ENCODE measurements at regions not wholly inside any gene's neighbourhood (a gene's known extent, or its start where the extent isn't known, plus 50 kb on each side); places are given as distances from the start of the nearest gene placed in this dataset.

DNA sequence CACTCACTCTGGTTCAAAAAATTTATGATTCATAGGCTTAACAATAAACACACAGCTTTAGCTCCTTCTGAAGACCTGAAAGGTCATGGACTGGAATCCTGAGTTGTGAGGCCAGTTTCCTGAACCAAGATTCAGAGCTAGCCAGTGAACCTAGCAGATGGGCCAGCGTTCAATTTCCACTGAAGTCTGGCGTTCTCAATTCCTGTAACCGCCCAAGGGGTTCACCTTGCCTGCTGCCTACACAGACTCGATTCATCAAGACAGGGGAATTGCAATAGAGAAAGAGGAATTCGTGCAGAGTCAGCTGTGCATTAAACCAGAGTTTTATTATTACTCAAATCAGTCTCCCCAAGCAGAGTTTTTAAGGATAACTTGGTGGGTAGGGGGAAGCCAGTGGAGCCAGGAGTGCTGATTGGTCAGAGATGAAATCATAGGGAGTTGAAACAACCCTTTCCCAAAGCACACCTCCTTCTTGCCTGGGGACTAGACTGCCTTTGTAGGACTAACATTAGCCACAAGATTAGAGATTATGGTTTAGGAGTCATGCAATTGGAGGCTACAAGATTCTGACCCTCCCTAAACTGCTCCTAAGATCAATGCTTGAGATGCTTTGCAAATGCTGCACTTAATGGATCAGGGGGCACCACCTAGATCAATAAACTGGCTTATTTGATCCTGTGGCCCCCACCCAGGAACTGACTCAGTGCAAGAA is 117.5 kb upstream of the SHB start:
- WGBS (ENCODE audit: extremely low coverage, insufficient coverage, low lambda C conversion rate), result no CpG with 5 or more reads among the region's 5 CpGs
- Histone ChIP-seq H2BK15ac (replicated peaks; ENCODE audit: low read depth) (no peak overlapping the region), H2BK5ac (ENCODE audit: low read length) (no peak overlapping the region), H4K8ac (ENCODE audit: low read depth, low read length) (no peak overlapping the region), H3K9ac (ENCODE audit: low read length) (no peak overlapping the region), H4K5ac (ENCODE audit: low read length) (no peak overlapping the region), H3K4ac (ENCODE audit: low read depth, low read length) (no peak overlapping the region), H3K4me3 (ENCODE audit: low read length) (no peak overlapping the region), H2BK120ac (ENCODE audit: low read depth, low read length) (no peak overlapping the region), H3K23ac (ENCODE audit: low read length) (no peak overlapping the region), H3K4me1 (ENCODE audit: control insufficient read depth, low read depth, low read length) (no peaks in the 10 kb centered on the region), H3K79me1 (ENCODE audit: low read length) (no peaks in the 10 kb centered on the region), H3K4me2 (ENCODE audit: low read length) (no peak overlapping the region), H3K56ac (ENCODE audit: low read length) (no peak overlapping the region), H3K27ac (ENCODE audit: low read depth, low read length) (no peak overlapping the region), H3K18ac (ENCODE audit: low read length) (no peak overlapping the region), H2AK5ac (ENCODE audit: low read length) (no peak overlapping the region), H3K36me3 (ENCODE audit: control insufficient read depth, insufficient read depth, low read length) (no peaks in the 10 kb centered on the region), H3K79me2 (ENCODE audit: control insufficient read depth, insufficient read depth, low read length) (no peaks in the 10 kb centered on the region), H3K27me3 (ENCODE audit: insufficient read depth, low read length, poor library complexity) (no peaks in the 10 kb centered on the region)
- no peak for DNase-seq

DNA sequence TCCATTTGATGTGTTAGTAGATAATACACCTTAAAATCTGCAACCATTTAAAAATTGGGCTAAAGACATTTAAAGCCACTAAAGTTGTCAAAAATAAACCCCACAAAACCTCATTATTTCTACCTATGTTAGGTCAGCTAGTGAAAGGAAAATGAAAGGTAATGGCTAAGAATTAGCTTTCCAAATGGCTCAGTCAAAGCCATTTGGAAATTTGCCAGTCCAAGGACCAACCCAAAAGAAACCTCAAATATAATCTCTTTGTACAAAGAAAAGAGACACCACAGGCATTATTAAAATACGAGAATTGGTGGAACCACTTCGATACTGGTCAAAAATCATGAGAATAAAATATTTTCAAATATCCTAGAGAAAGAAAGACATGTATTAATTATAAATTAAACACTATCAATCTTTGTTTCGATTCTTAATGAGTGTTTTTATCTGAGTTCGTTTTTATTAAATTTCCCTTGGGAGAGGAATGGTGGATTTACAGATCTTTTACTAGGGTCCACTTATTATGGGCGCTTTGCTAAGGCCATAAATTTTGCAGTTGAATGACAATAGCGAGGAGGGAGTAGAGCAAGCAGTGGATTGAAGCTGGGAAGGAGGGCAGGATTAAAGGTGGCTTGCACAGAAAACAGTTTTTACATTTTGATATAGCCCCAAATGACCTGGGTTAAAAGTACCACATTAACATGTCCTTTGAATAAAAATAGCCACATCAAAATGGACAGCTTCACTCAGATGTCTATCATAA is 116.8 kb upstream of the SHB start:
- DNase-seq, result no peak
- no CpG with 5 or more reads among the region's 6 CpGs for WGBS (ENCODE audit: extremely low coverage, insufficient coverage, low lambda C conversion rate)
- no peak overlapping the region for H2BK15ac ChIP-seq (replicated peaks; ENCODE audit: low read depth)
- H3K79me2 ChIP-seq (ENCODE audit: control insufficient read depth, insufficient read depth, low read length), result no peaks in the 10 kb centered on the region
- H2BK5ac ChIP-seq (ENCODE audit: low read length), result no peak overlapping the region
- no peak overlapping the region for H3K56ac ChIP-seq (ENCODE audit: low read length)
- H3K4me1 ChIP-seq (ENCODE audit: control insufficient read depth, low read depth, low read length), result no peaks in the 10 kb centered on the region
- H3K4ac ChIP-seq (ENCODE audit: low read depth, low read length), result no peak overlapping the region
- H3K18ac ChIP-seq (ENCODE audit: low read length), result no peak overlapping the region
- H2AK5ac ChIP-seq (ENCODE audit: low read length), result no peak overlapping the region
- no peaks in the 10 kb centered on the region for H3K79me1 ChIP-seq (ENCODE audit: low read length)
- H3K23ac ChIP-seq (ENCODE audit: low read length), result no peak overlapping the region
- no peak overlapping the region for H4K5ac ChIP-seq (ENCODE audit: low read length)
- H2BK120ac ChIP-seq (ENCODE audit: low read depth, low read length), result no peak overlapping the region
- H3K9ac ChIP-seq (ENCODE audit: low read length), result no peak overlapping the region
- no peaks in the 10 kb centered on the region for H3K36me3 ChIP-seq (ENCODE audit: control insufficient read depth, insufficient read depth, low read length)
- H3K27me3 ChIP-seq (ENCODE audit: insufficient read depth, low read length, poor library complexity), result no peaks in the 10 kb centered on the region
- H4K8ac ChIP-seq (ENCODE audit: low read depth, low read length), result no peak overlapping the region
- no peak overlapping the region for H3K4me3 ChIP-seq (ENCODE audit: low read length)
- no peak overlapping the region for H3K4me2 ChIP-seq (ENCODE audit: low read length)
- no peak overlapping the region for H3K27ac ChIP-seq (ENCODE audit: low read depth, low read length)

DNA sequence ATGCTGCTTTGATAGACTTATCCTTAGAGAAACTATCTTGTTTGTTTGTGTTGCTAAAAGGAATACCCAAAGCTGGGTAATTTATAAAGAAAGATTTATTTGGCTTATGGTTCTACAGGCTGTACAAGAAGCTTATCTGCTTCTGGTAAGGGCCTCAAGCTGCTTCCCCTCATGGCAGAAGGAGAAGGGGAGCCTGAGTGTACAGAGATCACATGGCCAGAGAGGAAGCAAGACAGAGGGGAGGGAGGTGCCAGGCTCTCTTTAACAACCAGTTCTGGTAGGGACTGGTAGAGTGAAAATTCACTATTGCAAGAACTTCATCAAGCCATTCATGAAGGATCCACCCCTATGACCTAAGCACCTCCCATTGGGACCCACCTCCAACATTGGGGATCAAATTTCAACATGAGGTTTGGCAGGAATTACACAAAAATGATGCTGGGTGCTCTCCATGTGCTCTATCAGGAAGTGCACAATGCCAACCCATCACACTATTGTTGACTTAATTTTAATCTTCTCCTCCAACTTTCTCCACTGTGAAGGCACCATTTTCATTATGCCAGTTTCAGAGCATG is 115.1 kb upstream of the SHB start:
- H3K79me1 ChIP-seq (ENCODE audit: low read length), result no peaks in the 10 kb centered on the region
- no peak overlapping the region for H3K23ac ChIP-seq (ENCODE audit: low read length)
- H4K5ac ChIP-seq (ENCODE audit: low read length), result no peak overlapping the region
- no peaks in the 10 kb centered on the region for H3K36me3 ChIP-seq (ENCODE audit: control insufficient read depth, insufficient read depth, low read length)
- no peak overlapping the region for H2BK15ac ChIP-seq (replicated peaks; ENCODE audit: low read depth)
- peak; percentile 16 for DNase-seq
- no peak overlapping the region for H3K18ac ChIP-seq (ENCODE audit: low read length)
- no peak overlapping the region for H2BK120ac ChIP-seq (ENCODE audit: low read depth, low read length)
- H2BK5ac ChIP-seq (ENCODE audit: low read length), result no peak overlapping the region
- no peak overlapping the region for H3K9ac ChIP-seq (ENCODE audit: low read length)
- H3K4me3 ChIP-seq (ENCODE audit: low read length), result no peak overlapping the region
- no peak overlapping the region for H2AK5ac ChIP-seq (ENCODE audit: low read length)
- H3K27me3 ChIP-seq (ENCODE audit: insufficient read depth, low read length, poor library complexity), result no peaks in the 10 kb centered on the region
- H3K4ac ChIP-seq (ENCODE audit: low read depth, low read length), result no peak overlapping the region
- no peak overlapping the region for H3K56ac ChIP-seq (ENCODE audit: low read length)
- H3K4me1 ChIP-seq (ENCODE audit: control insufficient read depth, low read depth, low read length), result no peaks in the 10 kb centered on the region
- no peaks in the 10 kb centered on the region for H3K79me2 ChIP-seq (ENCODE audit: control insufficient read depth, insufficient read depth, low read length)
- H4K8ac ChIP-seq (ENCODE audit: low read depth, low read length), result no peak overlapping the region
- no peak overlapping the region for H3K4me2 ChIP-seq (ENCODE audit: low read length)
- no peak overlapping the region for H3K27ac ChIP-seq (ENCODE audit: low read depth, low read length)

DNA sequence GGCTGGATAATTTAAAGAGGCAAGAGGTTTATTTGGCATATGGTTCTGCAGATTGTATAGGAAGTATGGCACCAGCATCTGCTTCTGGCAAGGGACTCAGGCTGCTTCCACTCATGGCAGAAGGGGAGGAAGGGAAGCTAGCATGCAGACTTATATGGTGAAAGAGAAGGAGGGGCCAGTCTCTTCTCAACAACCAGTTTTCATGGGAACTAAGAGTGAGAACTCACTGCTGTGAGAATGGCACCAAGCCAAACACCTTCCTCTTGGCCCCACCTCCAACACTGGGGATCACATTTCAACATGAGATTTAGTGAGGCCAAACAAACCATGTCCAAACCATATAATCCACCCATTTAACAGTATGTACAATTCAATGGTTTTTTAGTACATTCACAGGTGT is 113.3 kb upstream of the SHB start:
- Histone ChIP-seq H3K56ac (ENCODE audit: low read length) (no peak overlapping the region), H3K4me2 (ENCODE audit: low read length) (no peak overlapping the region), H2BK5ac (ENCODE audit: low read length) (no peak overlapping the region), H3K79me1 (ENCODE audit: low read length) (no peaks in the 10 kb centered on the region), H3K23ac (ENCODE audit: low read length) (no peak overlapping the region), H3K36me3 (ENCODE audit: control insufficient read depth, insufficient read depth, low read length) (no peaks in the 10 kb centered on the region), H4K5ac (ENCODE audit: low read length) (no peak overlapping the region), H3K4ac (ENCODE audit: low read depth, low read length) (no peak overlapping the region), H2BK15ac (replicated peaks; ENCODE audit: low read depth) (no peak overlapping the region), H2AK5ac (ENCODE audit: low read length) (no peak overlapping the region), H3K79me2 (ENCODE audit: control insufficient read depth, insufficient read depth, low read length) (no peaks in the 10 kb centered on the region), H3K18ac (ENCODE audit: low read length) (no peak overlapping the region), H3K4me1 (ENCODE audit: control insufficient read depth, low read depth, low read length) (no peaks in the 10 kb centered on the region), H3K9ac (ENCODE audit: low read length) (no peak overlapping the region), H3K27me3 (ENCODE audit: insufficient read depth, low read length, poor library complexity) (no peaks in the 10 kb centered on the region), H4K8ac (ENCODE audit: low read depth, low read length) (no peak overlapping the region), H2BK120ac (ENCODE audit: low read depth, low read length) (no peak overlapping the region), H3K27ac (ENCODE audit: low read depth, low read length) (no peak overlapping the region), H3K4me3 (ENCODE audit: low read length) (no peak overlapping the region)
- no peak for DNase-seq

DNA sequence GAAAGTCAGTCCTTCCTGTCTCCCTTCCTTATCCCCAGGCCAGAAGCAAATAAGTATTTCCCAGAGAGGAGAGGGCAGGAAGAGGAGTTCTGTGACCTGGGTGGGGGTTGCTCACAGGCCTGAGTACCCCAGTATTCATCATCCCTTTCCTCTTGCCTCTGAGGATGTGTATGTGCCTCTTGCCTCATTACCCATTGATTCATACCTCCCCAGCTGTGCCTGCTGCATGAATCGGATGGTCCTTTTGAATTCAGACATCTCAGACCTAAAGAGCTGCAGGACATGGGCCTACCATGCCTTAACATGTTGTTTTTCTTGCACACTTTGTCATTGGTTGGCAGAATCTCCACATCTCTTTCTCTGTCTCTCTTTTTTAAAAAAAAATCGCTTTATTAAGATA is 112.8 kb upstream of the SHB start:
- no peak for DNase-seq
- Histone ChIP-seq H3K4me1 (ENCODE audit: control insufficient read depth, low read depth, low read length) (no peaks in the 10 kb centered on the region), H3K27me3 (ENCODE audit: insufficient read depth, low read length, poor library complexity) (no peaks in the 10 kb centered on the region), H3K18ac (ENCODE audit: low read length) (no peak overlapping the region), H3K23ac (ENCODE audit: low read length) (no peak overlapping the region), H3K9ac (ENCODE audit: low read length) (no peak overlapping the region), H3K56ac (ENCODE audit: low read length) (no peak overlapping the region), H3K4ac (ENCODE audit: low read depth, low read length) (no peak overlapping the region), H3K27ac (ENCODE audit: low read depth, low read length) (no peak overlapping the region), H4K5ac (ENCODE audit: low read length) (no peak overlapping the region), H3K79me1 (ENCODE audit: low read length) (no peaks in the 10 kb centered on the region), H3K79me2 (ENCODE audit: control insufficient read depth, insufficient read depth, low read length) (no peaks in the 10 kb centered on the region), H2AK5ac (ENCODE audit: low read length) (no peak overlapping the region), H3K4me2 (ENCODE audit: low read length) (no peak overlapping the region), H3K36me3 (ENCODE audit: control insufficient read depth, insufficient read depth, low read length) (no peaks in the 10 kb centered on the region), H2BK120ac (ENCODE audit: low read depth, low read length) (no peak overlapping the region), H4K8ac (ENCODE audit: low read depth, low read length) (no peak overlapping the region), H3K4me3 (ENCODE audit: low read length) (no peak overlapping the region), H2BK15ac (replicated peaks; ENCODE audit: low read depth) (no peak overlapping the region), H2BK5ac (ENCODE audit: low read length) (no peak overlapping the region)
- no CpG with 5 or more reads among the region's 2 CpGs for WGBS (ENCODE audit: extremely low coverage, insufficient coverage, low lambda C conversion rate)

All from mesendoderm (in vitro differentiated cells).